AG08395 (cell line): ENCODE measurements at regions not wholly inside any gene's neighbourhood (a gene's known extent, or its start where the extent isn't known, plus 50 kb on each side); places are given as distances from the start of the nearest gene placed in this dataset.

Experiments
- DNase-seq: peaks from one replicate; pipeline ENCODE4 v3.0.0; 2012; ENCODE audit warnings: mixed read lengths, low spot score

- DNase-seq, result no peak
These were observed 142.4 kb downstream of the LYPLAL1 start for GRCh38 chr1:219316066-219316465.

- no peak for DNase-seq
These were observed 140.3 kb downstream of the LYPLAL1 start for GRCh38 chr1:219313961-219314360.

GRCh38 chr1:219312967-219313366 lies 139.3 kb downstream of the LYPLAL1 start:
- peak; percentile 66 for DNase-seq

GRCh38 chr1:219310181-219310728 lies 136.6 kb downstream of the LYPLAL1 start:
- DNase-seq, result no peak

GRCh38 chr1:219308367-219308766 lies 134.7 kb downstream of the LYPLAL1 start:
- DNase-seq, result no peak

GRCh38 chr1:219304227-219305226 lies 130.8 kb downstream of the LYPLAL1 start:
- peak; percentile 54 for DNase-seq

- DNase-seq, result no peak
These were observed 129.0 kb downstream of the LYPLAL1 start for GRCh38 chr1:219302697-219303096.

GRCh38 chr1:219299420-219299819 lies 125.7 kb downstream of the LYPLAL1 start:
- DNase-seq, result no peak

GRCh38 chr1:219298571-219299148 lies 125.0 kb downstream of the LYPLAL1 start:
- peak; percentile 31 for DNase-seq

GRCh38 chr1:219296430-219297355 lies 123.0 kb downstream of the LYPLAL1 start:
- no peak for DNase-seq

- no peak for DNase-seq
These were observed 120.6 kb downstream of the LYPLAL1 start for GRCh38 chr1:219294251-219294650.

- no peak for DNase-seq
These were observed 119.7 kb downstream of the LYPLAL1 start for GRCh38 chr1:219293410-219293809.

- no peak for DNase-seq
These were observed 119.3 kb downstream of the LYPLAL1 start for GRCh38 chr1:219292999-219293398.

- DNase-seq, result no peak
These were observed 118.7 kb downstream of the LYPLAL1 start for GRCh38 chr1:219292341-219292740.

- DNase-seq, result no peak
These were observed 115.5 kb downstream of the LYPLAL1 start for GRCh38 chr1:219289171-219289570.

GRCh38 chr1:219283541-219283940 lies 109.9 kb downstream of the LYPLAL1 start:
- no peak for DNase-seq

- DNase-seq, result no peak
These were observed 108.2 kb downstream of the LYPLAL1 start for GRCh38 chr1:219281831-219282230.

GRCh38 chr1:219279017-219279770 lies 105.5 kb downstream of the LYPLAL1 start:
- DNase-seq, result no peak

GRCh38 chr1:219278288-219278687 lies 104.6 kb downstream of the LYPLAL1 start:
- no peak for DNase-seq

GRCh38 chr1:219277304-219278105 lies 103.8 kb downstream of the LYPLAL1 start:
- DNase-seq, result no peak
